ENCODE measurements at regions not wholly inside any gene's neighbourhood (a gene's known extent, or its start where the extent isn't known, plus 50 kb on each side); places are given as distances from the start of the nearest gene placed in this dataset.

GRCh38 chr17:63066158-63066813 lies 100.3 kb downstream of the TANC2 start:
- no peak overlapping the region for H2AFZ ChIP-seq (ENCODE audit: low read depth, low read length)
- H3K27me3 ChIP-seq (ENCODE audit: insufficient read depth, low read depth, low read length): no peaks in the 10 kb centered on the region
- H3K27ac ChIP-seq (ENCODE audit: low read length): no peak overlapping the region
- H3K9me3 ChIP-seq (ENCODE audit: low read length): no peaks in the 10 kb centered on the region
- H4K20me1 ChIP-seq (ENCODE audit: insufficient read depth): no peaks in the 10 kb centered on the region
- H3K36me3 ChIP-seq (ENCODE audit: insufficient read depth, low read length): no peaks in the 10 kb centered on the region
- no peak overlapping the region for H3K4me3 ChIP-seq (ENCODE audit: low read length)
- H3K79me2 ChIP-seq (replicated peaks; ENCODE audit: insufficient read depth, low read length): peaks cover 21% of the 10 kb centered on the region
- no peaks in the 10 kb centered on the region for H3F3A ChIP-seq (ENCODE audit: insufficient read depth, low read length, poor library complexity, severe bottlenecking)
- H3K9ac ChIP-seq (ENCODE audit: low read length): no peak overlapping the region
- TF ChIP-seq RAD21 (conservative IDR thresholded peaks at IDR 0.05) (no peak), REST (IDR thresholded peaks at IDR 0.05; ENCODE audit: borderline replicate concordance) (no peak), POLR2AphosphoS5 (IDR thresholded peaks at IDR 0.05) (no peak), EP300 (conservative IDR thresholded peaks at IDR 0.05; ENCODE audit: poor library complexity, severe bottlenecking) (no peak), SMC3 (conservative IDR thresholded peaks at IDR 0.05; ENCODE audit: poor library complexity) (no peak), EZH2 (IDR thresholded peaks at IDR 0.05; ENCODE audit: borderline replicate concordance, insufficient read depth, low read length, poor library complexity, severe bottlenecking) (no peak), TAF1 (IDR thresholded peaks at IDR 0.05; ENCODE audit: low read depth) (no peak), MXI1 (conservative IDR thresholded peaks at IDR 0.05; ENCODE audit: poor library complexity, severe bottlenecking) (no peak)
- TF ChIP-seq, protein P1, sequence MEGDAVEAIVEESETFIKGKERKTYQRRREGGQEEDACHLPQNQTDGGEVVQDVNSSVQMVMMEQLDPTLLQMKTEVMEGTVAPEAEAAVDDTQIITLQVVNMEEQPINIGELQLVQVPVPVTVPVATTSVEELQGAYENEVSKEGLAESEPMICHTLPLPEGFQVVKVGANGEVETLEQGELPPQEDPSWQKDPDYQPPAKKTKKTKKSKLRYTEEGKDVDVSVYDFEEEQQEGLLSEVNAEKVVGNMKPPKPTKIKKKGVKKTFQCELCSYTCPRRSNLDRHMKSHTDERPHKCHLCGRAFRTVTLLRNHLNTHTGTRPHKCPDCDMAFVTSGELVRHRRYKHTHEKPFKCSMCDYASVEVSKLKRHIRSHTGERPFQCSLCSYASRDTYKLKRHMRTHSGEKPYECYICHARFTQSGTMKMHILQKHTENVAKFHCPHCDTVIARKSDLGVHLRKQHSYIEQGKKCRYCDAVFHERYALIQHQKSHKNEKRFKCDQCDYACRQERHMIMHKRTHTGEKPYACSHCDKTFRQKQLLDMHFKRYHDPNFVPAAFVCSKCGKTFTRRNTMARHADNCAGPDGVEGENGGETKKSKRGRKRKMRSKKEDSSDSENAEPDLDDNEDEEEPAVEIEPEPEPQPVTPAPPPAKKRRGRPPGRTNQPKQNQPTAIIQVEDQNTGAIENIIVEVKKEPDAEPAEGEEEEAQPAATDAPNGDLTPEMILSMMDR (IDR thresholded peaks at IDR 0.05; ENCODE audit: poor library complexity, severe bottlenecking): no peak
- no peak overlapping the region for H3K4me2 ChIP-seq (ENCODE audit: low read length)
- no peaks in the 10 kb centered on the region for H3K9me2 ChIP-seq (ENCODE audit: insufficient read depth, low read length)

DNA sequence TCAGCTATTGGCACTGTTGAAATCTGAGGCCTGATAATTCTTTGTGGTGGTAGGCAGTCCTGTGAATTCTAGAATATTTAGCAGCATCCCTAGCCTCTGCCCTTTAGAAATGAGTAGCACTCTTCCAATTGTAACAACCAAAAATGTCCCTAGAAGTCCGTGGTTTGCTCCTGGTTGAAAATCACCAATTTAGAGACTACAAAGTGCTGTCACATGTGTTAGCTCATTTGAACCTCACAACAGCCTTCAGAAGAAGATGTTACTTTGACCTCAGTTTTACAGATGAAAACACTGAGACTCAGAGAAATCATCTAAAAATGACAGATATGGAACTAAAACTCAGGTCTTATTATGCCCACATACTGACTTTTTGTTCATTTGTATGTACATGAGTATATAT lies 103.2 kb downstream of the TANC2 start:
- Histone ChIP-seq H3K79me2 (replicated peaks; ENCODE audit: insufficient read depth, low read length) (peaks cover 25% of the 10 kb centered on the region), H3F3A (ENCODE audit: insufficient read depth, low read length, poor library complexity, severe bottlenecking) (no peaks in the 10 kb centered on the region), H3K4me3 (ENCODE audit: low read length) (no peak overlapping the region), H3K9ac (ENCODE audit: low read length) (no peak overlapping the region), H3K9me3 (ENCODE audit: low read length) (no peaks in the 10 kb centered on the region), H3K36me3 (ENCODE audit: insufficient read depth, low read length) (no peaks in the 10 kb centered on the region), H3K27me3 (ENCODE audit: insufficient read depth, low read depth, low read length) (no peaks in the 10 kb centered on the region), H3K4me2 (ENCODE audit: low read length) (no peak overlapping the region), H4K20me1 (ENCODE audit: insufficient read depth) (no peaks in the 10 kb centered on the region), H3K27ac (ENCODE audit: low read length) (no peak overlapping the region), H3K9me2 (ENCODE audit: insufficient read depth, low read length) (no peaks in the 10 kb centered on the region), H2AFZ (ENCODE audit: low read depth, low read length) (no peak overlapping the region)
- TF ChIP-seq POLR2AphosphoS5 (IDR thresholded peaks at IDR 0.05) (no peak), RAD21 (conservative IDR thresholded peaks at IDR 0.05) (no peak), MXI1 (conservative IDR thresholded peaks at IDR 0.05; ENCODE audit: poor library complexity, severe bottlenecking) (no peak), REST (IDR thresholded peaks at IDR 0.05; ENCODE audit: borderline replicate concordance) (no peak), EZH2 (IDR thresholded peaks at IDR 0.05; ENCODE audit: borderline replicate concordance, insufficient read depth, low read length, poor library complexity, severe bottlenecking) (no peak), EP300 (conservative IDR thresholded peaks at IDR 0.05; ENCODE audit: poor library complexity, severe bottlenecking) (no peak), SMC3 (conservative IDR thresholded peaks at IDR 0.05; ENCODE audit: poor library complexity) (no peak), TAF1 (IDR thresholded peaks at IDR 0.05; ENCODE audit: low read depth) (no peak)
- TF ChIP-seq, protein P1 (IDR thresholded peaks at IDR 0.05; ENCODE audit: poor library complexity, severe bottlenecking): no peak
